SK-N-SH (cell line): ENCODE measurements at regions not wholly inside any gene's neighbourhood (a gene's known extent, or its start where the extent isn't known, plus 50 kb on each side); places are given as distances from the start of the nearest gene placed in this dataset.

ENCODE experiments used
- CTCF ChIA-PET: fragments of 300-600, 350-600 bp; formaldehyde crosslinking; extraction: SDS; loops from one replicate; lab custom pipeline; 2021; lab: Yijun Ruan, JAX
- POLR2A ChIA-PET: fragments of 350-600 bp; sonication (Branson Sonifier 250); formaldehyde crosslinking; extraction: SDS; loops from one replicate; lab custom pipeline; 2020; ENCODE audit warnings: antibody characterized with exemption, inconsistent platforms; lab: Yijun Ruan, JAX
- DNase-seq: peaks from one replicate; pipeline ENCODE4 v3.0.0; 2012
- H2AFZ ChIP-seq: fragments of 200-600 bp; sonication (generic); 2 replicates; pipeline ENCODE4 v1.8.1; 2016; ENCODE audit warnings: antibody characterized with exemption, mild to moderate bottlenecking, low read depth
- H3F3A ChIP-seq: fragments of 200-600 bp; sonication (generic); replicated peaks from 2 replicates; pipeline ENCODE3; 2016; ENCODE audit warnings: antibody characterized with exemption, mild to moderate bottlenecking; ENCODE audit not compliant: insufficient read depth
- H3K27ac ChIP-seq, 2 experiments: fragments of 200-500 bp in 1 of 2; fragments of 200-600 bp in 1 of 2; sonication (Bioruptor generic) in 1 of 2; sonication (generic), shearing (Covaris generic) in 1 of 2; 2 replicates each; pipeline versions ENCODE4 v1.5.1 to v1.6.1; 2014 to 2016; ENCODE audit warnings: low read depth in 2 of 2, inconsistent platforms in 1 of 2, low read length in 1 of 2, mild to moderate bottlenecking in 1 of 2, mixed read lengths in 1 of 2
- H3K27me3 ChIP-seq: fragments of 200-600 bp; sonication (generic), shearing (Covaris generic); 2 replicates; pipeline ENCODE4 v1.6.1; 2016; ENCODE audit warnings: mixed run types; ENCODE audit not compliant: insufficient read depth
- H3K36me3 ChIP-seq, 2 experiments: fragments of 200-500 bp in 1 of 2; fragments of 200-600 bp in 1 of 2; sonication (Bioruptor generic) in 1 of 2; sonication (generic) in 1 of 2; replicated peaks in 1 of 2; 2 replicates each; pipeline versions ENCODE3 to v1.5.1; 2014 to 2016; ENCODE audit warnings: low read length in 1 of 2, mild to moderate bottlenecking in 1 of 2; ENCODE audit not compliant: insufficient read depth in 2 of 2, control insufficient read depth in 1 of 2
- H3K4me1 ChIP-seq, 2 experiments: fragments of 200-500 bp in 1 of 2; fragments of 200-600 bp in 1 of 2; sonication (Bioruptor generic) in 1 of 2; sonication (generic), shearing (Covaris generic) in 1 of 2; 2 replicates each; pipeline versions ENCODE4 v1.5.1 to v1.6.1; 2014 to 2016; ENCODE audit warnings: low read depth in 1 of 2, low read length in 1 of 2, mixed run types in 1 of 2; ENCODE audit not compliant: insufficient read depth in 2 of 2, control insufficient read depth in 1 of 2
- H3K4me2 ChIP-seq: fragments of 200-600 bp; sonication (generic), shearing (Covaris generic); 2 replicates; pipeline ENCODE4 v1.6.1; 2017; ENCODE audit warnings: mixed run types
- H3K4me3 ChIP-seq, 2 experiments: fragments of 200-500 bp in 1 of 2; fragments of 200-600 bp in 1 of 2; sonication (Bioruptor generic) in 1 of 2; sonication (generic), shearing (Covaris generic) in 1 of 2; 2 replicates each; pipeline versions ENCODE4 v1.5.1 to v1.8.1; 2014 to 2016; ENCODE audit warnings: low read depth in 2 of 2, inconsistent platforms in 1 of 2, low read length in 1 of 2, mild to moderate bottlenecking in 1 of 2, mixed read lengths in 1 of 2, moderate library complexity in 1 of 2
- H3K79me2 ChIP-seq: fragments of 200-600 bp; sonication (generic); 2 replicates; pipeline ENCODE4 v1.8.1; 2017; ENCODE audit warnings: mild to moderate bottlenecking; ENCODE audit not compliant: insufficient read depth
- H3K9ac ChIP-seq: fragments of 200-600 bp; sonication (generic); 2 replicates; pipeline ENCODE4 v1.6.1; 2017; ENCODE audit warnings: mixed run types
- H3K9me2 ChIP-seq: fragments of 200-600 bp; sonication (generic); 2 replicates; pipeline ENCODE4 v1.6.1; 2017; ENCODE audit warnings: mixed run types
- H3K9me3 ChIP-seq: fragments of 200-600 bp; sonication (generic); 2 replicates; pipeline ENCODE4 v1.6.1; 2017; ENCODE audit warnings: mixed run types, mild to moderate bottlenecking, moderate library complexity
- H4K20me1 ChIP-seq: fragments of 200-600 bp; sonication (generic); 2 replicates; pipeline ENCODE4 v1.6.1; 2017; ENCODE audit warnings: mild to moderate bottlenecking, mixed run types; ENCODE audit not compliant: insufficient read depth
- EP300 ChIP-seq, 2 experiments: IDR thresholded peaks; 2 replicates each; pipeline versions ENCODE4 v1.4.0 to v1.6.1; 2012; ENCODE audit warnings: borderline replicate concordance in 1 of 2, low read depth in 1 of 2, low read length in 1 of 2
- FOXJ3 ChIP-seq: sonication (generic); formaldehyde crosslinking; IDR thresholded peaks from 2 replicates; pipeline ENCODE4 v1.5.1; 2020; ENCODE audit warnings: mild to moderate bottlenecking, missing genetic modification reagents
- JUND ChIP-seq: IDR thresholded peaks from 2 replicates; pipeline ENCODE4 v1.4.0; 2012
- MAX ChIP-seq: IDR thresholded peaks from 2 replicates; pipeline ENCODE4 v1.4.0; 2012; ENCODE audit warnings: low read depth
- NFIC ChIP-seq: IDR thresholded peaks from 2 replicates; pipeline ENCODE4 v1.4.0; 2012; ENCODE audit warnings: borderline replicate concordance
- RCOR1 ChIP-seq: fragments of 150-350 bp; IDR thresholded peaks from 2 replicates; pipeline ENCODE4 v1.6.1; 2017; ENCODE audit warnings: antibody characterized with exemption, low read length
- REST ChIP-seq: IDR thresholded peaks from 2 replicates; pipeline ENCODE4 v1.6.1; 2012; ENCODE audit warnings: mild to moderate bottlenecking, low read depth, low read length, moderate library complexity
- RFX5 ChIP-seq: IDR thresholded peaks from 2 replicates; pipeline ENCODE4 v1.6.1; 2012; ENCODE audit warnings: mild to moderate bottlenecking, improper control_type of control experiment, low read length
- TAF1 ChIP-seq: IDR thresholded peaks from 2 replicates; pipeline ENCODE4 v1.6.1; 2012; ENCODE audit warnings: low read depth, mild to moderate bottlenecking, low read length, moderate library complexity, borderline replicate concordance
- TCF12 ChIP-seq: IDR thresholded peaks from 2 replicates; pipeline ENCODE4 v1.4.0; 2012
- TEAD4 ChIP-seq: IDR thresholded peaks from 2 replicates; pipeline ENCODE4 v1.4.0; 2012; ENCODE audit warnings: mild to moderate bottlenecking, borderline replicate concordance; ENCODE audit not compliant: insufficient read depth
- USF1 ChIP-seq: IDR thresholded peaks from 2 replicates; pipeline ENCODE4 v1.4.0; 2012; ENCODE audit warnings: low read depth, borderline replicate concordance
- USF2 ChIP-seq: fragments of 150-350 bp; IDR thresholded peaks from 2 replicates; pipeline ENCODE4 v1.6.1; 2017; ENCODE audit warnings: antibody characterized with exemption, low read length, low read depth, borderline replicate concordance
- YY1 ChIP-seq: IDR thresholded peaks from 2 replicates; pipeline ENCODE4 v1.4.0; 2012; ENCODE audit warnings: low read depth, mild to moderate bottlenecking
- WGBS: methylation state at CpG from one replicate; pipeline ENCODE4 v1.1.6; 2017; ENCODE audit warnings: low lambda C conversion rate; 5-methylcytosine and 5-hydroxymethylcytosine counted together

GRCh38 chr13:85512421-85512820, 286.8 kb downstream of the SLITRK6 start:
- Histone ChIP-seq H3K79me2 (no peaks in the 10 kb centered on the region), H4K20me1 (no peaks in the 10 kb centered on the region), H3K9me3 (peaks cover 5% of the 10 kb centered on the region; the same call in 1 of the 2 replicates), H3K4me3 (no peak overlapping the region), H3K9ac (no peak overlapping the region), H3K4me1 (peaks cover 4 to 7% of the 10 kb centered on the region in 2 experiments; a peak in 3 of 4 replicates), H3K36me3 (no peaks in the 10 kb centered on the region), H3F3A (no peaks in the 10 kb centered on the region), H3K9me2 (no peaks in the 10 kb centered on the region), H3K27ac (no peak overlapping the region), H3K27me3 (no peaks in the 10 kb centered on the region), H2AFZ (no peak overlapping the region), H3K4me2 (no peak overlapping the region)
- ChIA-PET POLR2A (no interaction called here), CTCF (interaction anchor here (1.1 kb wide), 1 partner anchor 12 kb away, joined by 3 read pairs; no protein-coding TSS in a partner anchor)
- no peak for DNase-seq
- no peak for TF ChIP-seq USF1
- TF ChIP-seq JUND = no peak
- no peak for TF ChIP-seq YY1
- no peak for TF ChIP-seq TAF1
- TF ChIP-seq REST = no peak
- TF ChIP-seq TEAD4 = no peak
- TF ChIP-seq RCOR1 = no peak
- TF ChIP-seq NFIC = no peak
- no peak for TF ChIP-seq FOXJ3 (CRISPR knock-in tag)
- no peak for TF ChIP-seq RFX5
- 78% methylated on average over 7 of the region's 7 CpGs for WGBS

- Histone ChIP-seq H2AFZ (peak overlapping the region; percentile 42; the same call in 1 of the 2 replicates), H3F3A (no peaks in the 10 kb centered on the region), H3K9me3 (no peaks in the 10 kb centered on the region), H3K4me2 (no peak overlapping the region), H3K27me3 (no peaks in the 10 kb centered on the region), H3K4me1 (peaks cover 4 to 7% of the 10 kb centered on the region in 2 experiments; a peak in 3 of 4 replicates), H3K9me2 (no peaks in the 10 kb centered on the region), H3K9ac (no peak overlapping the region), H3K4me3 (no peak overlapping the region), H3K79me2 (no peaks in the 10 kb centered on the region), H3K27ac (no peak overlapping the region), H3K36me3 (no peaks in the 10 kb centered on the region), H4K20me1 (no peaks in the 10 kb centered on the region)
- TF ChIP-seq USF2 (no peak), USF1 (no peak), TCF12 (0 out of 2 replicates have a peak, but pooled peaks have one; percentile 11), MAX (no peak), EP300 (IDR thresholded peaks at IDR 0.05; ENCODE audit: borderline replicate concordance in 1 of 2, low read depth in 1 of 2, low read length in 1 of 2) (0 out of 4 replicates have a peak, but pooled peaks of 1 of the 2 experiments have one; percentile 15)
- WGBS = 78% methylated on average over 4 of the region's 4 CpGs
- no peak for DNase-seq
- CTCF ChIA-PET = interaction anchor here (0.5 to 1.5 kb wide), 2 partner anchors 9 to 73 kb away, joined by 3 read pairs; no protein-coding TSS in a partner anchor
- POLR2A ChIA-PET = no interaction called here
These were observed 289.7 kb downstream of the SLITRK6 start for GRCh38 chr13:85509512-85509911.
